ENCODE measurements at regions not wholly inside any gene's neighbourhood (a gene's known extent, or its start where the extent isn't known, plus 50 kb on each side); places are given as distances from the start of the nearest gene placed in this dataset.

DNA sequence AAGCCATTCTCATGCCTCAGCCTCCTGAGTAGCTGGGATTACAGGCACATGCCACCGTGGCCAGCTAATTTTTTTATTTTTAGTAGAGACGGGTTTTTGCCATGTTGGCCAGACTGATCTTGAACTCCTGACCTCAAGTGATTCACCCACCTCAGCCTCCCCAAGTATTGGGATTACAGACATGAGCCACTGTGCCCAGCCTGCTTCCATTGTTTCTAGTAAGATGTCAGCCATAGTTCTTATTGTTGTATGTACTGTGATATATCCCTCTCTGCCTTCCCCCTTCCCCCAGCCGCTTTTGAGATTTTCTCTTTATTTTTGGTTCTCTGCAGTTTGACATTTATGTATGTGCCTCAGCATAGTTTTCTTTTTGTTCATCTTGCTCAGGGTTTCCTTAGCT lies 87.9 kb upstream of the KLF14 start:
- Histone ChIP-seq H3K79me2 (ENCODE audit: insufficient read depth, low read length) (no peaks in the 10 kb centered on the region), H3K36me3 (ENCODE audit: control insufficient read depth in 1 of 2, insufficient read depth in 2 of 2, low read length in 2 of 2) (no peaks in the 10 kb centered on the region), H4K20me1 (ENCODE audit: insufficient read depth) (no peaks in the 10 kb centered on the region), H3K4me1 (ENCODE audit: control insufficient read depth in 1 of 2, insufficient read depth in 2 of 2, low read length in 2 of 2) (peaks cover 0 to 12% of the 10 kb centered on the region in 2 experiments; a peak in 1 of 4 replicates), H3K9ac (ENCODE audit: low read length) (no peak overlapping the region), H3K27me3 (ENCODE audit: insufficient read depth, low read length) (no peaks in the 10 kb centered on the region), H3K27ac (ENCODE audit: low read depth, low read length) (no peak overlapping the region), H3K4me3 (replicated peaks in 1 of 2; ENCODE audit: low read depth in 1 of 2, low read length in 2 of 2) (no peak overlapping the region), H3K9me3 (ENCODE audit: control insufficient read depth in 1 of 2, insufficient read depth in 1 of 2, low read depth in 1 of 2, low read length in 2 of 2) (peaks cover 2 to 9% of the 10 kb centered on the region in 2 experiments; a peak in 2 of 4 replicates), H3K9me2 (ENCODE audit: insufficient read depth) (no peaks in the 10 kb centered on the region), H2AFZ (ENCODE audit: low read depth, low read length, poor library complexity, severe bottlenecking) (no peak overlapping the region), H3K4me2 (ENCODE audit: low read length) (no peak overlapping the region)
- ChIA-PET CTCF (no interaction called here), RAD21 (ENCODE audit: low non-redundant PET in 1 of 2, low total read pairs in 2 of 2, uncharacterized antibody in 2 of 2, unreplicated experiment in 2 of 2) (no interaction called here), POLR2A (no interaction called here)
- ATAC-seq (no peak), DNase-seq (ENCODE audit: low read depth, low spot score) (no peak)
- BruUV-seq (replicated peaks), result no TSS peak
- no peak for TF ChIP-seq EGR1 (IDR thresholded peaks at IDR 0.05; ENCODE audit: low read depth)
- TF ChIP-seq SP1 (IDR thresholded peaks at IDR 0.05; ENCODE audit: low read depth), result no peak
- no peak for TF ChIP-seq SIN3A (IDR thresholded peaks at IDR 0.05; ENCODE audit: low read depth)
- TF ChIP-seq EZH2 (IDR thresholded peaks at IDR 0.05), result no peak
- no peak for TF ChIP-seq SRF (IDR thresholded peaks at IDR 0.05; ENCODE audit: low read depth)
- TF ChIP-seq RAD21 (IDR thresholded peaks at IDR 0.05; ENCODE audit: low read depth), result no peak
- no peak for TF ChIP-seq POLR2AphosphoS5 (IDR thresholded peaks at IDR 0.05; ENCODE audit: low read depth, low read length)
- intact Hi-C loops (cut with micrococcal nuclease), result no loop called here

DNA sequence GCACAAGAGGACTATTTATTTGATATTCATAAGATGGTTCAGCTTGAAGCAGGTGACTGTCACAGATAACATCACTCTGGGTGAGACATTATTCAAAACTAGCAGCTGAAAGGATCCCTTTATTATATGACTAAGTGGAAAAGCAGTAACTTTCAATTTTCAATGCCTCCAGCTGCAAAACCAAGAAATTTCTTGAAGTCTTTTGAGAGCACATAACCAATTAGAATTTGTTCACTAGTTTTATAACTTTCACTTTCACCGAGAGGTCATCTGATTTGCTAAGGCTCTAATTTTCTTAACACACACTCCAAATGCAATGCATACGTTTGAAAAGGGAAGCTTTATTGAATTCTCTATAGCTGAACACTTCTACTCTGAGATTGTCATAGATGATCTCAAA lies 88.6 kb upstream of the KLF14 start:
- H3K9ac ChIP-seq (ENCODE audit: low read length), result no peak overlapping the region
- peaks cover 2 to 9% of the 10 kb centered on the region in 2 experiments; a peak in 2 of 4 replicates for H3K9me3 ChIP-seq (ENCODE audit: control insufficient read depth in 1 of 2, insufficient read depth in 1 of 2, low read depth in 1 of 2, low read length in 2 of 2)
- no peaks in the 10 kb centered on the region for H3K27me3 ChIP-seq (ENCODE audit: insufficient read depth, low read length)
- intact Hi-C loops (cut with micrococcal nuclease), result no loop called here
- no peak overlapping the region for H2AFZ ChIP-seq (ENCODE audit: low read depth, low read length, poor library complexity, severe bottlenecking)
- ATAC-seq, result no peak
- H3K36me3 ChIP-seq (ENCODE audit: control insufficient read depth in 1 of 2, insufficient read depth in 2 of 2, low read length in 2 of 2), result no peaks in the 10 kb centered on the region
- RAD21 ChIA-PET (ENCODE audit: low non-redundant PET in 1 of 2, low total read pairs in 2 of 2, uncharacterized antibody in 2 of 2, unreplicated experiment in 2 of 2), result no interaction called here
- TF ChIP-seq ZNF274 (IDR thresholded peaks at IDR 0.05; ENCODE audit: low read depth, low read length) (no peak), RAD21 (IDR thresholded peaks at IDR 0.05; ENCODE audit: low read depth) (no peak), CBX3 (IDR thresholded peaks at IDR 0.05; ENCODE audit: low read depth) (no peak), SP1 (IDR thresholded peaks at IDR 0.05; ENCODE audit: low read depth) (no peak), ELF1 (IDR thresholded peaks at IDR 0.05; ENCODE audit: borderline replicate concordance, low read depth) (no peak), POLR2AphosphoS5 (IDR thresholded peaks at IDR 0.05; ENCODE audit: low read depth, low read length) (no peak), TCF7L2 (IDR thresholded peaks at IDR 0.05; ENCODE audit: borderline replicate concordance, extremely low read depth, insufficient read depth, insufficient read length) (no peak), FOSL1 (IDR thresholded peaks at IDR 0.05; ENCODE audit: low read depth) (no peak), POLR2A (IDR thresholded peaks at IDR 0.05; ENCODE audit: borderline replicate concordance, extremely low read depth, insufficient read depth, insufficient read length) (no peak), JUND (IDR thresholded peaks at IDR 0.05) (no peak)
- TF ChIP-seq, protein P1, sequence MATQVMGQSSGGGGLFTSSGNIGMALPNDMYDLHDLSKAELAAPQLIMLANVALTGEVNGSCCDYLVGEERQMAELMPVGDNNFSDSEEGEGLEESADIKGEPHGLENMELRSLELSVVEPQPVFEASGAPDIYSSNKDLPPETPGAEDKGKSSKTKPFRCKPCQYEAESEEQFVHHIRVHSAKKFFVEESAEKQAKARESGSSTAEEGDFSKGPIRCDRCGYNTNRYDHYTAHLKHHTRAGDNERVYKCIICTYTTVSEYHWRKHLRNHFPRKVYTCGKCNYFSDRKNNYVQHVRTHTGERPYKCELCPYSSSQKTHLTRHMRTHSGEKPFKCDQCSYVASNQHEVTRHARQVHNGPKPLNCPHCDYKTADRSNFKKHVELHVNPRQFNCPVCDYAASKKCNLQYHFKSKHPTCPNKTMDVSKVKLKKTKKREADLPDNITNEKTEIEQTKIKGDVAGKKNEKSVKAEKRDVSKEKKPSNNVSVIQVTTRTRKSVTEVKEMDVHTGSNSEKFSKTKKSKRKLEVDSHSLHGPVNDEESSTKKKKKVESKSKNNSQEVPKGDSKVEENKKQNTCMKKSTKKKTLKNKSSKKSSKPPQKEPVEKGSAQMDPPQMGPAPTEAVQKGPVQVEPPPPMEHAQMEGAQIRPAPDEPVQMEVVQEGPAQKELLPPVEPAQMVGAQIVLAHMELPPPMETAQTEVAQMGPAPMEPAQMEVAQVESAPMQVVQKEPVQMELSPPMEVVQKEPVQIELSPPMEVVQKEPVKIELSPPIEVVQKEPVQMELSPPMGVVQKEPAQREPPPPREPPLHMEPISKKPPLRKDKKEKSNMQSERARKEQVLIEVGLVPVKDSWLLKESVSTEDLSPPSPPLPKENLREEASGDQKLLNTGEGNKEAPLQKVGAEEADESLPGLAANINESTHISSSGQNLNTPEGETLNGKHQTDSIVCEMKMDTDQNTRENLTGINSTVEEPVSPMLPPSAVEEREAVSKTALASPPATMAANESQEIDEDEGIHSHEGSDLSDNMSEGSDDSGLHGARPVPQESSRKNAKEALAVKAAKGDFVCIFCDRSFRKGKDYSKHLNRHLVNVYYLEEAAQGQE (IDR thresholded peaks at IDR 0.05; ENCODE audit: low read depth), result no peak
- TF ChIP-seq, protein P2, sequence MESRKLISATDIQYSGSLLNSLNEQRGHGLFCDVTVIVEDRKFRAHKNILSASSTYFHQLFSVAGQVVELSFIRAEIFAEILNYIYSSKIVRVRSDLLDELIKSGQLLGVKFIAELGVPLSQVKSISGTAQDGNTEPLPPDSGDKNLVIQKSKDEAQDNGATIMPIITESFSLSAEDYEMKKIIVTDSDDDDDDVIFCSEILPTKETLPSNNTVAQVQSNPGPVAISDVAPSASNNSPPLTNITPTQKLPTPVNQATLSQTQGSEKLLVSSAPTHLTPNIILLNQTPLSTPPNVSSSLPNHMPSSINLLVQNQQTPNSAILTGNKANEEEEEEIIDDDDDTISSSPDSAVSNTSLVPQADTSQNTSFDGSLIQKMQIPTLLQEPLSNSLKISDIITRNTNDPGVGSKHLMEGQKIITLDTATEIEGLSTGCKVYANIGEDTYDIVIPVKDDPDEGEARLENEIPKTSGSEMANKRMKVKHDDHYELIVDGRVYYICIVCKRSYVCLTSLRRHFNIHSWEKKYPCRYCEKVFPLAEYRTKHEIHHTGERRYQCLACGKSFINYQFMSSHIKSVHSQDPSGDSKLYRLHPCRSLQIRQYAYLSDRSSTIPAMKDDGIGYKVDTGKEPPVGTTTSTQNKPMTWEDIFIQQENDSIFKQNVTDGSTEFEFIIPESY (IDR thresholded peaks at IDR 0.05; ENCODE audit: extremely low read depth, insufficient replicate concordance, low read length), result no peak
- H3K4me1 ChIP-seq (ENCODE audit: control insufficient read depth in 1 of 2, insufficient read depth in 2 of 2, low read length in 2 of 2), result peaks cover 0 to 12% of the 10 kb centered on the region in 2 experiments; a peak in 1 of 4 replicates
- POLR2A ChIA-PET, result no interaction called here
- no peak overlapping the region for H3K4me2 ChIP-seq (ENCODE audit: low read length)
- H3K79me2 ChIP-seq (ENCODE audit: insufficient read depth, low read length), result no peaks in the 10 kb centered on the region
- no peak overlapping the region for H3K27ac ChIP-seq (ENCODE audit: low read depth, low read length)
- no peaks in the 10 kb centered on the region for H3K9me2 ChIP-seq (ENCODE audit: insufficient read depth)
- BruUV-seq (replicated peaks), result no TSS peak
- CTCF ChIA-PET, result no interaction called here
- no peaks in the 10 kb centered on the region for H4K20me1 ChIP-seq (ENCODE audit: insufficient read depth)
- DNase-seq (ENCODE audit: low read depth, low spot score), result no peak
- H3K4me3 ChIP-seq (replicated peaks in 1 of 2; ENCODE audit: low read depth in 1 of 2, low read length in 2 of 2), result no peak overlapping the region
